HEK293 (cell line): ENCODE measurements at regions not wholly inside any gene's neighbourhood (a gene's known extent, or its start where the extent isn't known, plus 50 kb on each side); places are given as distances from the start of the nearest gene placed in this dataset.
"Not testable (repeated sequence)": the region's sequence is repeated elsewhere in the genome, so short reads cannot be mapped to it uniquely, and the experiment has no call there.

Source experiments
- CTCF ChIP-seq: fragments of 450-650 bp; formaldehyde crosslinking; IDR thresholded peaks from 2 replicates; pipeline ENCODE4 v1.5.1; 2016; ENCODE audit warnings: missing biosample characterization, missing genetic modification characterization
- HOXD13 ChIP-seq: sonication (generic); formaldehyde crosslinking; IDR thresholded peaks from 2 replicates; pipeline ENCODE4 v1.8.0; 2022; ENCODE audit warnings: missing genetic modification reagents, borderline replicate concordance
- ZBTB8A ChIP-seq: fragments of 450-650 bp; formaldehyde crosslinking; IDR thresholded peaks from 2 replicates; pipeline ENCODE4 v1.5.1; 2016; ENCODE audit warnings: missing biosample characterization, missing genetic modification characterization
- ZNF221 ChIP-seq: fragments of 450-650 bp; formaldehyde crosslinking; IDR thresholded peaks from 2 replicates; pipeline ENCODE4 v1.5.1; 2017; ENCODE audit warnings: missing biosample characterization, missing genetic modification characterization, borderline replicate concordance
- ZNF549 ChIP-seq: fragments of 450-650 bp; IDR thresholded peaks from 2 replicates; pipeline ENCODE4 v1.5.1; 2018; ENCODE audit warnings: missing biosample characterization, missing genetic modification characterization, mild to moderate bottlenecking, inconsistent platforms, moderate library complexity
- ZNF747 ChIP-seq: fragments of 450-650 bp; formaldehyde crosslinking; IDR thresholded peaks from 2 replicates; pipeline ENCODE4 v1.5.1; 2016; ENCODE audit warnings: missing biosample characterization, missing genetic modification characterization
- ZXDB ChIP-seq: fragments of 450-650 bp; formaldehyde crosslinking; IDR thresholded peaks from 2 replicates; pipeline ENCODE4 v1.5.1; 2016; ENCODE audit warnings: missing biosample characterization, missing genetic modification characterization
- TF ChIP-seq, protein P1 (sequence below): fragments of 450-650 bp; formaldehyde crosslinking; IDR thresholded peaks from 2 replicates; pipeline ENCODE4 v1.5.1; 2017; ENCODE audit warnings: missing biosample characterization, missing genetic modification characterization
- TF ChIP-seq, protein P2 (sequence below): fragments of 450-650 bp; formaldehyde crosslinking; IDR thresholded peaks from 2 replicates; pipeline ENCODE4 v1.5.1; 2016; ENCODE audit warnings: missing biosample characterization, missing genetic modification characterization

GRCh38 chr11:116666673-116667249 lies 106.0 kb downstream of the BUD13 start:
- not testable (repeated sequence) for TF ChIP-seq CTCF (tag by site-specific recombination); ZNF549 (tag by site-specific recombination); ZBTB8A (tag by site-specific recombination); ZNF747; HOXD13 (CRISPR knock-in tag); ZXDB; ZNF221 (tag by site-specific recombination)
- TF ChIP-seq, protein P1, sequence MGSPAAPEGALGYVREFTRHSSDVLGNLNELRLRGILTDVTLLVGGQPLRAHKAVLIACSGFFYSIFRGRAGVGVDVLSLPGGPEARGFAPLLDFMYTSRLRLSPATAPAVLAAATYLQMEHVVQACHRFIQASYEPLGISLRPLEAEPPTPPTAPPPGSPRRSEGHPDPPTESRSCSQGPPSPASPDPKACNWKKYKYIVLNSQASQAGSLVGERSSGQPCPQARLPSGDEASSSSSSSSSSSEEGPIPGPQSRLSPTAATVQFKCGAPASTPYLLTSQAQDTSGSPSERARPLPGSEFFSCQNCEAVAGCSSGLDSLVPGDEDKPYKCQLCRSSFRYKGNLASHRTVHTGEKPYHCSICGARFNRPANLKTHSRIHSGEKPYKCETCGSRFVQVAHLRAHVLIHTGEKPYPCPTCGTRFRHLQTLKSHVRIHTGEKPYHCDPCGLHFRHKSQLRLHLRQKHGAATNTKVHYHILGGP (tag by site-specific recombination), result not testable (repeated sequence)
- TF ChIP-seq, protein P2, sequence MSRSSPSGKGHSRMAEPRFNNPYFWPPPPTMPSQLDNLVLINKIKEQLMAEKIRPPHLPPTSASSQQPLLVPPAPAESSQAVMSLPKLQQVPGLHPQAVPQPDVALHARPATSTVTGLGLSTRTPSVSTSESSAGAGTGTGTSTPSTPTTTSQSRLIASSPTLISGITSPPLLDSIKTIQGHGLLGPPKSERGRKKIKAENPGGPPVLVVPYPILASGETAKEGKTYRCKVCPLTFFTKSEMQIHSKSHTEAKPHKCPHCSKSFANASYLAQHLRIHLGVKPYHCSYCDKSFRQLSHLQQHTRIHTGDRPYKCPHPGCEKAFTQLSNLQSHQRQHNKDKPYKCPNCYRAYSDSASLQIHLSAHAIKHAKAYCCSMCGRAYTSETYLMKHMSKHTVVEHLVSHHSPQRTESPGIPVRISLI, result not testable (repeated sequence)
